H1 (cell line): ENCODE measurements at regions not wholly inside any gene's neighbourhood (a gene's known extent, or its start where the extent isn't known, plus 50 kb on each side); places are given as distances from the start of the nearest gene placed in this dataset.

Experiments used
- BCL11A ChIP-seq, 2 experiments: IDR thresholded peaks; one replicate each; pipeline ENCODE4 v1.6.1; 2011; ENCODE audit warnings: low read depth in 2 of 2, low read length in 2 of 2, mild to moderate bottlenecking in 2 of 2
- EP300 ChIP-seq, 2 experiments: IDR thresholded peaks; 1 replicate in 1 of 2; 2 replicates in 1 of 2; pipeline ENCODE4 v1.6.1; 2011 to 2012; ENCODE audit warnings: low read depth in 2 of 2, low read length in 2 of 2, mild to moderate bottlenecking in 2 of 2, borderline replicate concordance in 1 of 2, inconsistent platforms in 1 of 2, moderate library complexity in 1 of 2
- KDM5A ChIP-seq: fragments of 200-600 bp; IDR thresholded peaks from 2 replicates; pipeline ENCODE4 v1.7.1; 2012; ENCODE audit warnings: mild to moderate bottlenecking, low read length, inconsistent platforms, mixed read lengths
- SIX5 ChIP-seq: IDR thresholded peaks from 2 replicates; pipeline ENCODE4 v1.6.1; 2011; ENCODE audit warnings: mild to moderate bottlenecking, low read depth, low read length
- TAF7 ChIP-seq: optimal IDR thresholded peaks from 2 replicates; pipeline ENCODE3; 2011; ENCODE audit warnings: low read depth, mild to moderate bottlenecking, inconsistent platforms, low read length, moderate library complexity, borderline replicate concordance

- TF ChIP-seq BCL11A (IDR thresholded peaks at IDR 0.05; ENCODE audit: low read depth in 2 of 2, low read length in 2 of 2) (no peak), EP300 (IDR thresholded peaks at IDR 0.05; ENCODE audit: borderline replicate concordance in 1 of 2, low read depth in 2 of 2, low read length in 2 of 2) (no peak), TAF7 (no peak), KDM5A (no peak), SIX5 (no peak)
These were observed 94.3 kb upstream of the KLF7 start (continued) for GRCh38 chr2:207260021-207260420.
